ENCODE measurements at regions not wholly inside any gene's neighbourhood (a gene's known extent, or its start where the extent isn't known, plus 50 kb on each side); places are given as distances from the start of the nearest gene placed in this dataset.

GRCh38 chr13:86095351-86095750 is 296.1 kb upstream of the SLITRK6 start:
- TF ChIP-seq CTCF (tag by site-specific recombination; IDR thresholded peaks at IDR 0.05): no peak
- TF ChIP-seq BCL11A (tag by site-specific recombination; IDR thresholded peaks at IDR 0.05; ENCODE audit: low read depth): no peak
- no peak for TF ChIP-seq ZNF146 (tag by site-specific recombination; IDR thresholded peaks at IDR 0.05)
- no peak for TF ChIP-seq ZNF585B (tag by site-specific recombination; IDR thresholded peaks at IDR 0.05)
- TF ChIP-seq ZNF341 (tag by site-specific recombination; IDR thresholded peaks at IDR 0.05; ENCODE audit: low read depth): no peak
- no peak for TF ChIP-seq ZNF555 (tag by site-specific recombination; conservative IDR thresholded peaks at IDR 0.05)
- TF ChIP-seq SALL2 (tag by site-specific recombination; IDR thresholded peaks at IDR 0.05; ENCODE audit: borderline replicate concordance): no peak
